B cell (primary cell): ENCODE measurements at regions not wholly inside any gene's neighbourhood (a gene's known extent, or its start where the extent isn't known, plus 50 kb on each side); places are given as distances from the start of the nearest gene placed in this dataset.

Experiments
- ATAC-seq: fragments of 200-7000 bp; cut with Tn5 transposase; one replicate; pipeline ENCODE4 v1.10.0; 2021; ENCODE audit warnings: low read depth, mild to moderate bottlenecking, moderate number of reproducible peaks, moderate library complexity
- CTCF ChIA-PET: fragments of 350-600 bp; sonication (Branson Sonifier 250); formaldehyde crosslinking; loops from one replicate; lab custom pipeline; 2021; ENCODE audit warnings: antibody characterized with exemption, inconsistent platforms; lab: Charles Lee
- POLR2A ChIA-PET: fragments of 350-600 bp; sonication (Branson Sonifier 250); formaldehyde crosslinking; loops from one replicate; lab custom pipeline; 2021; ENCODE audit warnings: antibody characterized with exemption; lab: Charles Lee
- DNase-seq: peaks from one replicate; pipeline ENCODE4 v3.0.0; 2013
- H2AFZ ChIP-seq: 2 replicates; pipeline ENCODE4 v1.6.1; 2012; ENCODE audit warnings: mild to moderate bottlenecking, low read depth, low read length; ENCODE audit not compliant: insufficient read depth, poor library complexity, severe bottlenecking
- H3K27ac ChIP-seq, 2 donors: 1 replicate in 1 of 2; 2 replicates in 1 of 2; pipeline ENCODE4 v1.5.1; 2012 to 2013; ENCODE audit warnings: low read length in 2 of 2, mild to moderate bottlenecking in 2 of 2, moderate library complexity in 1 of 2
- H3K27me3 ChIP-seq, 4 experiments: fragments of 200-600 bp in 1 of 4; sonication (generic) in 1 of 4; replicated peaks in 1 of 4; 1 replicate in 2 of 4; 2 replicates in 2 of 4; pipeline versions ENCODE4 v1.6.1 to v1.7.0; 2013 to 2016; ENCODE audit warnings: low read length in 3 of 4, mild to moderate bottlenecking in 2 of 4, mixed read lengths in 1 of 4, moderate library complexity in 1 of 4; ENCODE audit not compliant: insufficient read depth in 4 of 4, control insufficient read depth in 3 of 4; ENCODE audit errors: control extremely low read depth in 1 of 4
- H3K36me3 ChIP-seq, 2 experiments: replicated peaks in 1 of 2; 1 replicate in 1 of 2; 2 replicates in 1 of 2; pipeline versions ENCODE4 v1.6.1 to v1.7.1; 2013; ENCODE audit warnings: low read length in 1 of 2; ENCODE audit not compliant: insufficient read depth in 2 of 2, control insufficient read depth in 1 of 2; ENCODE audit errors: control extremely low read depth in 1 of 2, extremely low read depth in 1 of 2
- H3K4me1 ChIP-seq, 2 donors: fragments of 200-600 bp in 1 of 2; sonication (generic) in 1 of 2; 1 replicate in 1 of 2; 2 replicates in 1 of 2; pipeline versions ENCODE4 v1.5.1 to v1.6.1; 2013 to 2017; ENCODE audit warnings: low read length in 2 of 2; ENCODE audit not compliant: control insufficient read depth in 2 of 2, insufficient read depth in 2 of 2
- H3K4me2 ChIP-seq: replicated peaks from 2 replicates; pipeline ENCODE3; 2012; ENCODE audit warnings: mild to moderate bottlenecking, low read depth, low read length; ENCODE audit not compliant: poor library complexity, severe bottlenecking
- H3K4me3 ChIP-seq, 5 experiments: fragments of 200-600 bp in 1 of 5; sonication (generic) in 1 of 5; 1 replicate in 3 of 5; 2 replicates in 2 of 5; pipeline versions ENCODE4 v1.5.1 to v1.7.0; 2011 to 2016; ENCODE audit warnings: low read length in 4 of 5, mild to moderate bottlenecking in 4 of 5, low read depth in 2 of 5, control low read depth in 1 of 5, moderate library complexity in 1 of 5; ENCODE audit not compliant: insufficient read depth in 1 of 5; ENCODE audit errors: control extremely low read depth in 1 of 5, extremely low read depth in 1 of 5
- H3K79me2 ChIP-seq: fragments of 200-600 bp; sonication (generic); one replicate; pipeline ENCODE4 v1.6.0; 2016; ENCODE audit warnings: low read length; ENCODE audit not compliant: control insufficient read depth, insufficient read depth
- H3K9ac ChIP-seq: fragments of 200-600 bp; sonication (generic); 2 replicates; pipeline ENCODE4 v1.6.1; 2017; ENCODE audit warnings: mild to moderate bottlenecking, low read length, moderate library complexity
- H3K9me3 ChIP-seq, 3 donors: one replicate each; pipeline versions ENCODE4 v1.6.1 to v1.7.1; 2013; ENCODE audit warnings: low read length in 2 of 3; ENCODE audit not compliant: control insufficient read depth in 2 of 3, insufficient read depth in 1 of 3; ENCODE audit errors: control extremely low read depth in 1 of 3
- H4K20me1 ChIP-seq: 2 replicates; pipeline ENCODE4 v1.6.0; 2012; ENCODE audit warnings: mild to moderate bottlenecking, low read length; ENCODE audit not compliant: insufficient read depth, control insufficient read depth, poor library complexity, severe bottlenecking
- H3K27ac Mint-ChIP-seq: one replicate; pipeline ENCODE4 v1.8.0; 2021; ENCODE audit warnings: mixed read lengths
- H3K27me3 Mint-ChIP-seq: one replicate; pipeline ENCODE4 v1.8.0; 2021; ENCODE audit warnings: mixed read lengths
- H3K4me1 Mint-ChIP-seq: one replicate; pipeline ENCODE4 v1.8.0; 2021; ENCODE audit warnings: mixed read lengths
- H3K4me3 Mint-ChIP-seq: one replicate; pipeline ENCODE4 v1.8.0; 2021; ENCODE audit warnings: mixed read lengths
- H3K9me3 Mint-ChIP-seq: one replicate; pipeline ENCODE4 v1.8.0; 2022; ENCODE audit warnings: mixed read lengths; ENCODE audit not compliant: insufficient read depth
- CTCF ChIP-seq: fragments of 200-600 bp; IDR thresholded peaks from one replicate; pipeline ENCODE4 v1.8.0; 2022; ENCODE audit warnings: antibody characterized with exemption, mild to moderate bottlenecking
- EZH2 ChIP-seq: IDR thresholded peaks from 2 replicates; pipeline ENCODE4 v1.6.1; 2012; ENCODE audit warnings: borderline replicate concordance, low read depth, mild to moderate bottlenecking, moderate library complexity, low read length; ENCODE audit not compliant: insufficient read depth, poor library complexity, severe bottlenecking
- WGBS: methylation state at CpG from one replicate; pipeline ENCODE4 v1.1.5; 2013; ENCODE audit warnings: missing lambda C conversion rate; ENCODE audit not compliant: insufficient coverage; 5-methylcytosine and 5-hydroxymethylcytosine counted together
- intact Hi-C: fragments of 100-400 bp; cut with micrococcal nuclease; formaldehyde crosslinking; loops from one replicate; pipeline ENCODE4 v1.10.0; 2022

GRCh38 chr15:29352402-29352801 is 82.8 kb upstream of the NSMCE3 start:
- WGBS = 86% methylated on average over 9 of the region's 10 CpGs

GRCh38 chr15:29349196-29349595 is 79.6 kb upstream of the NSMCE3 start:
- Histone ChIP-seq H3K27me3 (no peaks in the 10 kb centered on the region), H3K4me3 (no peak overlapping the region), H2AFZ (no peak overlapping the region), H3K9ac (no peak overlapping the region), H3K27ac (no peak overlapping the region), H3K79me2 (no peaks in the 10 kb centered on the region), H3K4me1 (no peaks in the 10 kb centered on the region), H3K36me3 (no peaks in the 10 kb centered on the region), H4K20me1 (no peaks in the 10 kb centered on the region), H3K4me2 (no peak overlapping the region), H3K9me3 (no peaks in the 10 kb centered on the region)
- Mint-ChIP-seq H3K27ac (no peak overlapping the region), H3K27me3 (peaks cover 3% of the 10 kb centered on the region), H3K4me3 (no peak overlapping the region), H3K4me1 (no peaks in the 10 kb centered on the region), H3K9me3 (no peaks in the 10 kb centered on the region)
- ATAC-seq = no peak
- intact Hi-C loops = no loop called here
- no CpG with 5 or more reads among the region's 2 CpGs for WGBS
- DNase-seq = no peak
- POLR2A ChIA-PET = no interaction called here
- TF ChIP-seq EZH2 = no peak
- no peak for TF ChIP-seq CTCF
- CTCF ChIA-PET = interaction anchor here (0.5 to 1.2 kb wide), 2 partner anchors 158 to 247 kb away, joined by 3 read pairs; no protein-coding TSS in a partner anchor

More at GRCh38 chr15:29352402-29352801, 82.8 kb upstream of the NSMCE3 start:
- Histone ChIP-seq H3K27ac (no peak overlapping the region), H3K27me3 (peaks cover 0 to 4% (median 3%) of the 10 kb centered on the region in 4 experiments), H3K9me3 (no peaks in the 10 kb centered on the region), H3K4me1 (no peaks in the 10 kb centered on the region), H4K20me1 (no peaks in the 10 kb centered on the region), H2AFZ (no peak overlapping the region), H3K36me3 (no peaks in the 10 kb centered on the region), H3K79me2 (no peaks in the 10 kb centered on the region), H3K4me2 (no peak overlapping the region), H3K9ac (no peak overlapping the region), H3K4me3 (no peak overlapping the region)
- CTCF ChIA-PET = interaction anchor here (0.8 kb wide), 1 partner anchor 16 kb away, joined by 3 read pairs; no protein-coding TSS in a partner anchor
- Mint-ChIP-seq H3K4me3 (no peak overlapping the region), H3K27ac (no peak overlapping the region), H3K4me1 (no peaks in the 10 kb centered on the region), H3K27me3 (peaks cover 6% of the 10 kb centered on the region), H3K9me3 (no peaks in the 10 kb centered on the region)
- intact Hi-C loops = no loop called here
- ATAC-seq (no peak), DNase-seq (no peak)
- TF ChIP-seq CTCF (no peak), EZH2 (no peak)
- POLR2A ChIA-PET = interaction anchor here (0.6 kb wide), 1 partner anchor 37 kb away, joined by 3 read pairs; no protein-coding TSS in a partner anchor
